HL-60 (cell line): ENCODE measurements at regions not wholly inside any gene's neighbourhood (a gene's known extent, or its start where the extent isn't known, plus 50 kb on each side); places are given as distances from the start of the nearest gene placed in this dataset.
"Not testable (repeated sequence)": the region's sequence is repeated elsewhere in the genome, so short reads cannot be mapped to it uniquely, and the experiment has no call there.

Experiments
- DNase-seq, 2 experiments: peaks; one replicate each; pipeline ENCODE4 v3.0.0-alpha.2; 2010 to 2020; ENCODE audit warnings: low read depth in 1 of 2, low spot score in 1 of 2
- H3K27ac ChIP-seq: fragments of 250-450 bp; sonication (Bioruptor Pico); replicated peaks from 2 replicates; pipeline ENCODE4 v1.5.1; 2020; ENCODE audit warnings: mild to moderate bottlenecking, moderate library complexity
- H3K27me3 ChIP-seq: fragments of 250-450 bp; sonication (Bioruptor Pico); 2 replicates; pipeline ENCODE4 v1.5.1; 2021; ENCODE audit warnings: mild to moderate bottlenecking, moderate library complexity; ENCODE audit not compliant: insufficient read depth, poor library complexity, severe bottlenecking
- H3K4me3 ChIP-seq: replicated peaks from 2 replicates; pipeline ENCODE4 v1.5.1; 2011; ENCODE audit warnings: mild to moderate bottlenecking, control low read depth, low read length; ENCODE audit not compliant: insufficient read depth
- GABPA ChIP-seq: IDR thresholded peaks from 2 replicates; pipeline ENCODE4 v1.6.1; 2012; ENCODE audit warnings: low read depth
- POLR2AphosphoS5 ChIP-seq: IDR thresholded peaks from 2 replicates; pipeline ENCODE4 v1.6.1; 2012; ENCODE audit warnings: low read depth
- SPI1 ChIP-seq: IDR thresholded peaks from 2 replicates; pipeline ENCODE4 v1.6.1; 2012; ENCODE audit warnings: low read depth, mild to moderate bottlenecking, borderline replicate concordance
- TF ChIP-seq, protein P1 (sequence below): IDR thresholded peaks from one replicate; pipeline ENCODE4 v1.5.1; 2011; ENCODE audit warnings: low read length, control low read depth, inconsistent platforms; ENCODE audit not compliant: insufficient read depth
- TF ChIP-seq, protein P2 (sequence below): IDR thresholded peaks from 2 replicates; pipeline ENCODE4 v1.6.1; 2012; ENCODE audit warnings: low read depth; ENCODE audit not compliant: insufficient replicate concordance

DNA sequence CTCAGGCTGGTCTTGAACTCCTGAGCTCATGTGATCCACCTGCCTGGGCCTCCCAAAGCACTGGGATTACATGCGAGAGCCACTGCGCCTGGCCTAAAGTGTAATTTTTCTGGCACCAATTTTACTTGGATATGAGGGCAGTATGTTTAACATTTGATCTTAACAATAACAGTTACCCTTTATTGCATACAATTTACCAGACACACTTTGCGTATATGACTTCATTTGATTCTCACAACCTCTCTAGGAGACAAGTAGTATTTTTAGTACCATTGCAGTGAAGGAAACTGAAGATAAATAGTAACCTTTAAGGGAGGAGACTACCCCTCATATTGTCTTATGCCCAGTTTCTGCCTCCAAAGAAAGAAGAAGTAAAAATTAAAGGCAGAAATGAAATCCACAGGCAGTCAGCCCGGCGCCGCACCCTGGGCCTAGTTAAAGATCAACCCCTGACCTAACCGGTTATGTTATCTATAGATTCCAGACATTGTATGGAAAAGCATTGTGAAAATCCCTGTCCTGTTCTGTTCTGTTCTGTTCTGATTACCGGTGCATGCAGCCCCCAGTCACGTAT, 54.0 kb downstream of the CYP26A1 start:
- H3K27ac ChIP-seq, H3K4me3 ChIP-seq, H3K27me3 ChIP-seq, DNase-seq: not testable (repeated sequence)

DNA sequence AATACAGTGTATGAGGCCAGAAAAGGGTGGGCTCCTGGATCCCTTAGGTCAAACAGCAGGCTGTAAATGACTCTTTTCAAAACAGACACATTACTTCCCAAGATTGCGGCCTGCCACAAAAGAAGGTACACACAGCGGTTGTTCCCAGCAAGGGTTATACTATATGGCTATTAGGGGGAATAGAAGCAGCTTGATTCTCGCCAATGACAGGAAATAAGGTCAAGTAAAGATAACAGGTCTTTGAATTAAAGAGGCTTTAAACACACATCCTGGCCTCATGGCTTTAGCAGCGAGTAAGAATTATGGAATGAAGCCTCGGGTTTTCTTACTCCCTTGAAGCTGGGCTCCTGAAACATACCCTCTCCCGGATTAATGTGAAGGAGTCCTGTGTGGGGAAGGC, 58.3 kb downstream of the CYP26A1 start:
- TF ChIP-seq SPI1 = no peak
- TF ChIP-seq POLR2AphosphoS5 = no peak
- TF ChIP-seq, protein P1, sequence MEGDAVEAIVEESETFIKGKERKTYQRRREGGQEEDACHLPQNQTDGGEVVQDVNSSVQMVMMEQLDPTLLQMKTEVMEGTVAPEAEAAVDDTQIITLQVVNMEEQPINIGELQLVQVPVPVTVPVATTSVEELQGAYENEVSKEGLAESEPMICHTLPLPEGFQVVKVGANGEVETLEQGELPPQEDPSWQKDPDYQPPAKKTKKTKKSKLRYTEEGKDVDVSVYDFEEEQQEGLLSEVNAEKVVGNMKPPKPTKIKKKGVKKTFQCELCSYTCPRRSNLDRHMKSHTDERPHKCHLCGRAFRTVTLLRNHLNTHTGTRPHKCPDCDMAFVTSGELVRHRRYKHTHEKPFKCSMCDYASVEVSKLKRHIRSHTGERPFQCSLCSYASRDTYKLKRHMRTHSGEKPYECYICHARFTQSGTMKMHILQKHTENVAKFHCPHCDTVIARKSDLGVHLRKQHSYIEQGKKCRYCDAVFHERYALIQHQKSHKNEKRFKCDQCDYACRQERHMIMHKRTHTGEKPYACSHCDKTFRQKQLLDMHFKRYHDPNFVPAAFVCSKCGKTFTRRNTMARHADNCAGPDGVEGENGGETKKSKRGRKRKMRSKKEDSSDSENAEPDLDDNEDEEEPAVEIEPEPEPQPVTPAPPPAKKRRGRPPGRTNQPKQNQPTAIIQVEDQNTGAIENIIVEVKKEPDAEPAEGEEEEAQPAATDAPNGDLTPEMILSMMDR = no peak
- no peak for TF ChIP-seq GABPA
- TF ChIP-seq, protein P2, sequence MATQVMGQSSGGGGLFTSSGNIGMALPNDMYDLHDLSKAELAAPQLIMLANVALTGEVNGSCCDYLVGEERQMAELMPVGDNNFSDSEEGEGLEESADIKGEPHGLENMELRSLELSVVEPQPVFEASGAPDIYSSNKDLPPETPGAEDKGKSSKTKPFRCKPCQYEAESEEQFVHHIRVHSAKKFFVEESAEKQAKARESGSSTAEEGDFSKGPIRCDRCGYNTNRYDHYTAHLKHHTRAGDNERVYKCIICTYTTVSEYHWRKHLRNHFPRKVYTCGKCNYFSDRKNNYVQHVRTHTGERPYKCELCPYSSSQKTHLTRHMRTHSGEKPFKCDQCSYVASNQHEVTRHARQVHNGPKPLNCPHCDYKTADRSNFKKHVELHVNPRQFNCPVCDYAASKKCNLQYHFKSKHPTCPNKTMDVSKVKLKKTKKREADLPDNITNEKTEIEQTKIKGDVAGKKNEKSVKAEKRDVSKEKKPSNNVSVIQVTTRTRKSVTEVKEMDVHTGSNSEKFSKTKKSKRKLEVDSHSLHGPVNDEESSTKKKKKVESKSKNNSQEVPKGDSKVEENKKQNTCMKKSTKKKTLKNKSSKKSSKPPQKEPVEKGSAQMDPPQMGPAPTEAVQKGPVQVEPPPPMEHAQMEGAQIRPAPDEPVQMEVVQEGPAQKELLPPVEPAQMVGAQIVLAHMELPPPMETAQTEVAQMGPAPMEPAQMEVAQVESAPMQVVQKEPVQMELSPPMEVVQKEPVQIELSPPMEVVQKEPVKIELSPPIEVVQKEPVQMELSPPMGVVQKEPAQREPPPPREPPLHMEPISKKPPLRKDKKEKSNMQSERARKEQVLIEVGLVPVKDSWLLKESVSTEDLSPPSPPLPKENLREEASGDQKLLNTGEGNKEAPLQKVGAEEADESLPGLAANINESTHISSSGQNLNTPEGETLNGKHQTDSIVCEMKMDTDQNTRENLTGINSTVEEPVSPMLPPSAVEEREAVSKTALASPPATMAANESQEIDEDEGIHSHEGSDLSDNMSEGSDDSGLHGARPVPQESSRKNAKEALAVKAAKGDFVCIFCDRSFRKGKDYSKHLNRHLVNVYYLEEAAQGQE = no peak
- H3K27me3 ChIP-seq = peaks cover 2% of the 10 kb centered on the region
- DNase-seq = no peak
- H3K27ac ChIP-seq = no peak overlapping the region
- no peak overlapping the region for H3K4me3 ChIP-seq

DNA sequence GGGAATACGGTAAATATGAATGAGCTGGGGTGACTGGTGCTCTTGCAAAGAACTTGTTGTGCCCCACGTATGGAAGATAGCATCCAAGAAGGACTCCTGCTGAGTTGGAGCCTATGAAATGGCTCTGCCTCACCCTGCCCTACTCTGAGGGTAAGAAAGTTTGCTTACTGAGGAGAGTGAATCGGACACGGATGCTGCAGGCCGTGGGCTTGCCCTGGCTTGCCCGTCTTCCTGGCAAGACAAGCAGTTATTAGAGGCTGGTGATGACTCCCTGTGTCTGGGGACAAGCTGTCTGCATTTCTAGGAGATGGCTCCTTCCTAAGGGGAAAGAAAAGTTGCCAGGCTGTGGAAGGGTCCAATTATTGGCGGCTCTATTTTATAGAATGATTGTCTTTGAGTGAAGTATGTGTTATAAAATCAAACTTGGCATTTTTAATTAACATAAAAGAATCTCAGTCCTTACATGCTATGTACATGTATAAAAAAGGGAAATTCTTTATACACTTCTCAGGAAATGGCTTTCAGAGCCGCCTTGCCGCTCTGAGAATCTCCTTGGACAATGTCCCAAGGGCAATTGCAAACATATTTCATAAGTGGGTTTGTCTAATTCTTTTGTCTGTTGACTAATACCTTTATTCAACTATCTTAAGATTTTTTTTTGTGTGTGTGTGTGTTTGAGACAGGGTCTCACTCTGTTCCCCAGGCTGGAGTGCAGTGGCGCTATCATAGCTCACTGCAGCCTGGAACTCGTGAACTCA, 64.6 kb downstream of the CYP26A1 start:
- TF ChIP-seq POLR2AphosphoS5 (no peak), GABPA (no peak), SPI1 (no peak)
- TF ChIP-seq, protein P2 = no peak
- TF ChIP-seq, protein P1 = no peak
- Histone ChIP-seq H3K27ac (no peak overlapping the region), H3K4me3 (no peak overlapping the region), H3K27me3 (no peaks in the 10 kb centered on the region)
- DNase-seq = no peak

DNA sequence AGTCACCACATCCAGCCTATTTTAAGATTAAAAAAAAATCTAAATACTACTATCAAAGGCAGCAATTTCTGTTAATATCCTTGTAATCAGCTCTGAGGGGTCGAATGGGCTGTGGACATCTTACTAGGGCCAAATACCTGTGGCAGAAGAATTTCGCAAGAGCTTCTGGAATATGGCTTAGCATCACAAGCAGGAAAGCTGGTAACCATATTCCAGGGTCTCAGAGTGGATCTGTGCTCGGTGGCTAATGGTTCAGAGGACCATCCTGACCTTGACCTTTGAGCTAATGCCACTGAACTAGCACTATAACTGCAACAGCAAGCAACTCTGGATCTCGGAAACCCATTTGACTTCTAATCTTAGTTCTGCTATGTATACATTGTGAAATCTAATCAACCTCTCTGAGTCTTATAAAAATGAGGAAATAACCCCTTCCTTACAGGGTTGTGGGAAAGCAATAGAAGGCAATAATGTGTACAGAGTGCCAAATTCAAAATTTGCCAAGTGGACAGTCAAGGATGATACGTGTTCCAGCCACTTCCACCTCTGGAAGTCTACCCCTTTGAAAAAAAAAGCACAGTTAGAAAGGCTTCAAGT, 65.5 kb downstream of the CYP26A1 start:
- Histone ChIP-seq H3K27me3 (no peaks in the 10 kb centered on the region), H3K4me3 (no peak overlapping the region), H3K27ac (no peak overlapping the region)
- no peak for DNase-seq
- TF ChIP-seq GABPA (no peak), POLR2AphosphoS5 (no peak), SPI1 (no peak)
- TF ChIP-seq, protein P1 = no peak
- TF ChIP-seq, protein P2 = no peak
